HG03064 (cell line): ENCODE measurements at regions not wholly inside any gene's neighbourhood (a gene's known extent, or its start where the extent isn't known, plus 50 kb on each side); places are given as distances from the start of the nearest gene placed in this dataset.

Experiments used
- ATAC-seq: cut with Tn5 transposase; IDR thresholded peaks from one replicate; pipeline ENCODE4 v1.9.1; 2021; ENCODE audit warnings: low read depth; ENCODE audit not compliant: unreplicated experiment

DNA sequence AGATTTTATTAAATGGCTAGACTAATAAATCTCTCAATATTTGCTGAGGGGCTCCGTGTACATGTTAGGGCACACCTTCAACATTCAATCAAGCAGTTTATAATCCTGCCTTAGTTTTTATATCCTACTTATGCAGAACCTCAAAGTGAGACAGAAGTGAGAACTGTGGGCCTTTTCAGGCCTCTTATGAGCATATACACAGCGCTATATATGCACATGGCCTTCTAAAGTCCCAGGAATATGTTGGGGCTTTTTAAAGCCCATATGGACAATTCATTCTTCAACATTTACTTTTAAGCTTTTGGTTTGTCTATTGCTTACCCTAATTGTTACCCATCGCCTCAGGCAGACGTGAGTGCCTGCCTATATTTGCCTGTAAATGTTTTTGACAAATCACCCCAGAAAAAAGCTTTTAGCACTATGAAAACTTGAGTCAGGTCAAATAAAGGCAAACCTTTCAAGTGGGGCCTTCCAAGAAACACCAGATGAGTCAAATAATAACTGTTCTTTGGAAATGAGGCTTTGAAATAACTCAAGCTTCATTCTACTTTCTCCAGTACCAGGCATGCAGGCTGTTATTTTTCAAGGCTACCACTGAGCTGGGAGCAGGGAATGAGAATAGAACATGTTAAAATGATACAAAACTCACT lies 58.2 kb downstream of the ESM1 start:
- ATAC-seq: no peak

DNA sequence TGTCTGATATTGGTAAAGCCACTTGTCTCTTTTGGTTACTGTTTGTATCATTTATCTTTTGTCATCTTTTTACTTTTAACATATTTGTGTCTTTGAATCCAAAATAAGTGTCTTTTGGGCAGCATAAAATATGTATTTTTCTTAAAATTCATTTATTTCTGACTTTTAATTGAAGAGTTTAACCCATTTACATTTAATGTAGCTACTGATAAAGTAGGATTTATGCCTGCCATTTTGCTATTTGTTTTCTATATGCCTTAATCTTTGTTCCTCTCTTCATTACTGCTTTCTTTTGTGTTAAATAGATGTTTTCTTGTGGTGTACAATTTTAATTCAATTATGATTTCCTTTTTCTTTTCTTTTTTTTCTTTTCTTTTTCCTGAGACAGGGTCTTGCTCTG lies 60.9 kb downstream of the ESM1 start:
- ATAC-seq: no peak

GRCh38 chr5:54917323-54917722 lies 68.1 kb downstream of the ESM1 start:
- no peak for ATAC-seq

- ATAC-seq: no peak
Measured at GRCh38 chr5:54915466-54916027, 69.8 kb downstream of the ESM1 start.

GRCh38 chr5:54912021-54912420 lies 73.4 kb downstream of the ESM1 start:
- ATAC-seq: no peak

GRCh38 chr5:54909911-54910870 lies 75.2 kb downstream of the ESM1 start:
- no peak for ATAC-seq

GRCh38 chr5:54908774-54909525 lies 76.4 kb downstream of the ESM1 start:
- ATAC-seq: no peak

DNA sequence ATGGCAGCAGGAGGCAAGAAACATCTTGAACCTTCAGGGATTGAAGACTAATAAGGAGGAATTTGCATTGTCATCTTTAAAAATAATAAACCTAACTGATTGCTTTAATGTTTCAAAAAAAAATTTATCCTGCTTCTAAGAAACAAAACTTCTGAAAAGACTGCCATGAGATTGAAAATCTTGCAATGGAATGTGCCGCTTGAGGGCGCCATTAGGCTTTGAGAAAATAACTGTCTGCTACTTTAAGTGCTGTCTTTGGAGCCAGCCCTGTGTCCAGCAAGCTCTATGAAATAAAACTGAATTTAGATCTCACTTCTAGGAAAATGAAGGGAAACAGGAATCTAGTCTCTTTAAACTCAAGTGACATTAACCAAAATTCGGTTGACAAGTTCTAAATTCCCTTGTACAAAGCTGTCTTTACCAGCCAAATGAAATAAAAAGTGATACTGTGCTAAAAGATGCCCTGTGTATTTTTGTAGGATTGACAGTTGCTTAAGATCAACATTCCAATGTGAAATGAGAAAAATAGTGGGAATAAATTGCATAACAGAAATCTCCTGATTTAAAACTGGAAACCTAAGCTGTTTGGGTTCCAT lies 79.4 kb downstream of the ESM1 start:
- ATAC-seq: no peak

DNA sequence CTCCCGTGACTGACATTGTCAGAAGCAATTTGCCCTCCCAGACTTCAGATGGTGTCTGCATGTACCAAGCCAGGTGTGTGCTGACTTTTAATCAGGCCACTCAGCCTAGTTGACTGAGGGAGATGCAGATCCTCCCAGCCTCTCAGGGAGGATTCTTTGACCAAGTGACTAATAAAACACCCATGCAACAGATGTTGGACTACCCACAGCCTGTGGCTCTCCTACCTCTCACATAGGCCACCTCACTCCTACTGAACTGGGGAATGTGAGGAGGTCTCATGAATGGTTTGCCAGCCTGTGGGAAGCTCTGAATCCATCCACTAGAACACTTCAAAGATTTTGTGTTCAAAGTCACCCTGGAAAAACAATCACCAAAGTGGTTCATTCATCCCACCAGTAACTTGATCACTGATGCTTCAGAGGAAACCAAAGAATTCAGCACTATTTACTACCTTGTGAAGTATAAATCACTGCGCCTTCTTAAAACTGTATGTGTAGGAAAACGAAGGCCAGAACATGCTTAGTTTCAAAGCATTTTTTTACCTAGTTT lies 80.1 kb downstream of the ESM1 start:
- no peak for ATAC-seq

- ATAC-seq: no peak
Measured at GRCh38 chr5:54904425-54904824, 81.0 kb downstream of the ESM1 start.

GRCh38 chr5:54902791-54903473 lies 82.5 kb downstream of the ESM1 start:
- ATAC-seq: peak; percentile 100

DNA sequence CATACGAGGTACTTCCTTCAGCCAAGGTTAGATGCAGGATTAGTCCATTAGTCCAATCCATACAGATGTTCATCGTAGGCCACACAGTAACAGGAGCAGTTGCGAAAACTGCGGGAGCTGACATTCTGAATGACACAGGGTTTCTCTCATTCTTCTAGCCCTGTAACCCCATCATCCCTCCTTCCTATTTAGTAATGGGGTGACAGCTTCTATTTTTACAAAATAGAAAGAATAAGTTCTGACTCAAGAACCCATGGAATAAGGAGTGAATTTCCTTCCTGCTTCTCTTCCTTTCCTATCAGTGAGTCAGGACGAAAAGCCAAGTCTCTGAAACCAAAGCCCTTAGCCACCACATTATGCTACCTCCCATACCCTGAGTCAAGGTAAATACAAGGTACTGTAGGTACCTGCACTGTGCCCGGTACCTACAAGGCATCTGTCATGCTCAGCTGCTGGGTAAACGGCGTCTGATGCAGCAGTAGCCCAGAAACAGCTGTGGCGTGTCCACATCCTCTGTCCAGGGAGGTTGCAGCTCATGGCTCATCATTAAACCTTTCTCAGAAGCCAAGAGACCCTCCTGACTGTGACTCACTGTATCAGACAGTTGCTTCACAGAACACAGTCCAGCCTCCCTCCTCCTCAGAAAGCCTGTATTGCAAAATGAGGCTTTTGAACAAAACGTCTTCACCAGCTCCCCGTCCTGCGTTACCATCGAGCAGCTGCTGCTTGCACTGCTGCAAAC lies 84.2 kb downstream of the ESM1 start:
- no peak for ATAC-seq

- no peak for ATAC-seq
Measured at GRCh38 chr5:54897001-54897400, 88.4 kb downstream of the ESM1 start.

GRCh38 chr5:54895816-54896341 lies 89.5 kb downstream of the ESM1 start:
- ATAC-seq: no peak

DNA sequence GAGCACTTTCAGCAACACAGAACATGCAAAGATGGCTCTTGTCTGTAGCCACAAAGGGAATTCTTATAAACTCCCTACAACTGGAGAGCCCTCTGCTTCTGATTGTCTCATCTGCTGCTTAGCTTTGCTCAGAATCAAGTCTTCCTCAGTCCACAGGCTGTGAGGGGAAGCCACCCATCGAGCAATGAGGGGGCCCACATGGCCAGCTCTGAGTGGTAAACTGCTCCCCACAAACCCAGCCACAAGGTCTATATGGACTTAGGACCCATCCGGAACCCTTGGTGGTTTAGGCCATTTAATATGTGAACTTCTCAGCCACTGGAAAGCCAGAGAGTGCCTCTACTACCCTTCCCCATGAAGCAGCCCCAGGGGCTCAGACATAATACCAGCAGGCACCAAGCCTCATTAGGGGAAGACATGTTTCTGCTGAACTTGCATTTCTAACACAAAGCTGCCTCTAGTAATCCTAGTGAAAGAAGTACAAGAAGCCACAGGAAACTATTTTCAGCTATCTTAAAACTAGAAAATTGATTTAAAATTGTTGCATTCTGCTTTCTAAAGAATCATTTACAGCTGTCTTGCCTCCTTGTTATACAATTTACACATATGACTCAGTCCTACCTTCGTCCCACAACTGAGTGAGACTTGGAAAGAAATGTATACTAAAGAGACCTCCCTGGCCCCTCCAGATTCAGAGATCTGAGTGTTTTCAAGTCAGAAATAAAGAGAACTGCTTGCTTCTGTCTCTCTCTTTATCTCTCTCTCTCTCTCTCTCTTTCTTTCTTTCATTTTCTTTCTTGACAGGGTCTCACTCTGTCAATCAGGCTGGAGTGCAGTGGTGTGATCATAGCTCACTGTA lies 90.2 kb downstream of the ESM1 start:
- ATAC-seq: no peak

GRCh38 chr5:54889826-54890225 lies 95.6 kb downstream of the ESM1 start:
- no peak for ATAC-seq

DNA sequence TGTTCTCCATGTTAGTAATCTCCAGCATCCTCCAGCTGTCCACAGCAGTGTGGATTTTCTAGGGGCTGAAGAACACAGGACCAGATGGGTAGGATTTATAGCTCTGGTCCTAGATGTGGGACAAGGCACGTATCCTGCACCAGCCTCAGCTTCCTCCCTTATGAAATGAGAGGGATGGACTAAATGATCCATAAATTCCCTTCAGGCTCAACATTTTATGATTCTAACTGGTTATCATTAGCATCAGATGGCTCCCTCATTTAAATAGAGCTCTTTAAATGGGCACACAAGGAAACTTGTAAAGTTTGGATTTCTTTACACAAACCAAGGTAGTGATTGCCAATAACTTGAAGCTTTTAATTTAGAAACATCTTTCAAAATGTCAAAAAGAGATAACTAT lies 97.7 kb downstream of the ESM1 start:
- ATAC-seq: no peak

GRCh38 chr5:54886866-54887265 lies 98.5 kb downstream of the ESM1 start:
- ATAC-seq: no peak
